HFF-Myc (cell line): ENCODE measurements at regions not wholly inside any gene's neighbourhood (a gene's known extent, or its start where the extent isn't known, plus 50 kb on each side); places are given as distances from the start of the nearest gene placed in this dataset.

Experiments used
- DNase-seq: peaks from one replicate; pipeline ENCODE4 v3.0.0-alpha.2; 2011; ENCODE audit warnings: low read depth; ENCODE audit errors: extremely low read depth
- H3K4me3 ChIP-seq: replicated peaks from 2 replicates; pipeline ENCODE4 v1.5.1; 2011; ENCODE audit warnings: low read depth, mild to moderate bottlenecking, control low read depth, low read length
- CTCF ChIP-seq: IDR thresholded peaks from 2 replicates; pipeline ENCODE4 v1.5.1; 2012; ENCODE audit warnings: mild to moderate bottlenecking, low read depth, low read length, control low read depth; ENCODE audit errors: missing control alignments

- TF ChIP-seq CTCF = no peak
- DNase-seq = peak; percentile 85
- peak overlapping the region; percentile 16; the same call in 1 of the 2 replicates for H3K4me3 ChIP-seq
Observed at GRCh38 chr7:130844811-130845580, 111.0 kb upstream of the KLF14 start.

DNA sequence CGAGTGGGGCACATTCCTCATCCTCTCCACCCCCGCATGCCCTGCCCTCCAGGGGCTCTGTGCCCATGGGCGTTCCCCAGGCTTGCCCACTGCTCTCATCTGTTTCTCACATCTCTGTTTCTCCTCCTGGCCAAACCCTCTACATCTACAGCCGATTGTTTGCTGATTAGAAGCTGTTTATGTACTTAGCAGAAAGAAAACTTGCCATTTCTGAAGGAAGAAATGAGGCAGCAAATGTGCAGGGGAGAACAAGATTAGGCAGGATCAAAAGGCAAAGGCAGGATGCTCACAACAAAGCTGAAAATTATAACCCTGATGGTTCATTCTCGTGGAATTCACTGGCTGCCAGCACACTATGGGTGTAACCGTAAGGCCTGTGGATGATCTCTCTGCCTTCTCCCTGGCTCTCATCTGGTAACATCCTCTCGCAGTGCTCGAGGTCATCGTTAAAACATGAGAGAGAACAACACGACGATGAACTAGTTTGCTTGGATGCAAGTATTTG is 111.6 kb upstream of the KLF14 start:
- peak; percentile 82 for DNase-seq
- peak overlapping the region; percentile 16 for H3K4me3 ChIP-seq
- TF ChIP-seq CTCF = no peak

DNA sequence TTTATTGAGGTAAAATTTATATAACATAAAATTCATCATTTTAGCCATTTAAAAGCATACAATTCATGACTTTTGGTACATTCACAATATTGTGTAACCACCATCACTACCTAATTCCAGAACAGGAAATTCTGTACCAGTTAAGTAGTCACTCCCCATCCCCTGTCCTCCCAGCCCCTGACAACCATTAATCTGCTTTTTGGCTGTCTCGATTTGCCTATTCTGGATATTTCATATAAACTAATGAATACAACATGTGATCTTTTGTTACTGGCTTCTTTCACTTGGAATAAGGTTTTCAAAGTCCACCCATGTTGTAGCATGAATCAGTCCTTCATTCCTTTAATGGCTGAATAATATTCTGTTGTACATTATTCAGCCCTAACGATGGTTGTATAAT is 115.6 kb upstream of the KLF14 start:
- no peak overlapping the region for H3K4me3 ChIP-seq
- DNase-seq = no peak
- TF ChIP-seq CTCF = no peak

- no peak for DNase-seq
- H3K4me3 ChIP-seq = no peak overlapping the region
- no peak for TF ChIP-seq CTCF
Observed at GRCh38 chr7:130850956-130851355, 116.9 kb upstream of the KLF14 start.

GRCh38 chr7:130852867-130853266 is 118.9 kb upstream of the KLF14 start:
- no peak for TF ChIP-seq CTCF
- no peak overlapping the region for H3K4me3 ChIP-seq
- DNase-seq = no peak

GRCh38 chr7:130853503-130854279 is 119.7 kb upstream of the KLF14 start:
- H3K4me3 ChIP-seq = no peak overlapping the region
- DNase-seq = peak; percentile 94
- no peak for TF ChIP-seq CTCF
